Erythroblast (primary cell): ENCODE measurements at regions not wholly inside any gene's neighbourhood (a gene's known extent, or its start where the extent isn't known, plus 50 kb on each side); places are given as distances from the start of the nearest gene placed in this dataset.

Experiments used
- GATA1 ChIP-seq: IDR thresholded peaks from 2 replicates; pipeline ENCODE4 v1.6.1; 2011; ENCODE audit warnings: low read depth, mild to moderate bottlenecking, control low read depth, low read length, moderate library complexity
- POLR2A ChIP-seq: IDR thresholded peaks from 2 replicates; pipeline ENCODE4 v1.6.1; 2011; ENCODE audit warnings: mild to moderate bottlenecking, low read length

GRCh38 chr10:131658476-131659110 lies 242.2 kb upstream of the PPP2R2D start:
- TF ChIP-seq POLR2A, result no peak
- no peak for TF ChIP-seq GATA1
